CD4-positive, alpha-beta T cell treated with Interleukin-17A for 4 hours (primary cell): ENCODE measurements at regions not wholly inside any gene's neighbourhood (a gene's known extent, or its start where the extent isn't known, plus 50 kb on each side); places are given as distances from the start of the nearest gene placed in this dataset.

Source experiments
- DNase-seq: peaks from one replicate; pipeline ENCODE4 v3.0.0-alpha.2; 2020; ENCODE audit warnings: mixed read lengths

DNA sequence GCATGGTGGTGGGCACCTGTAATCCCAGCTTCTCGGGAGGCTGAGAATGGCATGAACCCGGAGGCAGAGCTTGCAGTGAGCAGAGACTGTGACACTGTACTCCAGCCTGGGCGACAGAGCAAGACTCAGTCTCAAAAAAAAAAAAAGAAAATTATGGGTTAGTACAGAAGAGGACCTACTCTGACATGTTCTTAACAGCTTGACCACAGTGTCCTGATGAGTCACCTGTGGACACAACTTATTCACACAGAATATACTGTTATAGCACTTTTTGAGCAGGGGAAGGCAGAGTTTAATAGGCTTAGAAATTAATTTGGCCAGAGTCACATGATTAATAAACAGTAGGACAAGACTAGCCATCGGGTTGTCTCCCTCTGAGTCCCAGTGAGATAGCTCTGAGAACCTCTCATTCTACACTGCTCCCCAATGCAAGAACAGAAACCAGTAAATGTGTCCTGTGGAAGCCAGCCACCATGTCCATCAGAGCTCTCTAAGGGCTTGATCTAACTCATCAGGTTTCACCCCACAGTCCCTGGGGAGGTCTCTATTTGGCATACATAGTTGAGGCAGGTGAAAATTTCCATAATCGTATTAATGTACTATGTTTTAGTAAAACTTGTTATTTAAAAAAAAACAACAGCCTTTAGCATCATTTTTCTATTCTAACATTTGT is 1077.9 kb upstream of the C9orf72 start:
- no peak for DNase-seq

DNA sequence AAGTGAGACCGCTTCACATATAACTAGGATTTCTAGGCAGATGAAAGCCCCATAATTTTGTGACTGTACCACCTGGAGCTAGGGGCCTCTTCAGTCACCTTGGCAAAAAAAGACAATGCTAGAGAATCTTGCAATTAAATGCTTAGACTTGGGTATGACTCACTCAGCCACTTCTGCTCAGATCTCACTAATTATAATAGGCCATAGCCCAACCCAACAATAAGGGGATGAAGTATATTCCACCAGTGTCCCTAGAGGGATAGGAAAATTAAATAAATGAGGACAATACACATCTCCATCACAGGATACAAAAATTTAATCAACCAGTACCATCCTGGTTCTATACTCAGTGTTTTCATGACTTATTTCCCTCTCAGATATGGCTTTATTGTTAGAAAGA is 1079.9 kb upstream of the C9orf72 start:
- no peak for DNase-seq

DNA sequence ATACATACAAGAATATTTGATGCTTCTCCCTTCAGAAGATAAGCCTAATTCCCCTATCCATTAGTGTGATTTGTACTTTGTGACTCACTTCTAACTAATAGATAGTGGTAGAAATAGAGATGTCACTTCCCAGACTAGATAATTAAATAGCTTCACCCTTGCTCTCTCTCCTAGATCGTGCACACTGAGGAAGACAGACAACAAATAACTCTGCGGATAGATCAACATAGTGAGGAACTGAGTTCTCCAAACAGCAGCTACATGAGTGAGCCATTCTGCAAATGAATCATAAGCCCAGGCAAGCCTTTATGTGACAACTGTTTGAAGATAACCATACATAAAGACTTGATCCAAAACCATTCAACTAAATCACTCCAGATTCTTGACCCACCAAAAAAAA is 1083.4 kb upstream of the C9orf72 start:
- DNase-seq, result no peak

DNA sequence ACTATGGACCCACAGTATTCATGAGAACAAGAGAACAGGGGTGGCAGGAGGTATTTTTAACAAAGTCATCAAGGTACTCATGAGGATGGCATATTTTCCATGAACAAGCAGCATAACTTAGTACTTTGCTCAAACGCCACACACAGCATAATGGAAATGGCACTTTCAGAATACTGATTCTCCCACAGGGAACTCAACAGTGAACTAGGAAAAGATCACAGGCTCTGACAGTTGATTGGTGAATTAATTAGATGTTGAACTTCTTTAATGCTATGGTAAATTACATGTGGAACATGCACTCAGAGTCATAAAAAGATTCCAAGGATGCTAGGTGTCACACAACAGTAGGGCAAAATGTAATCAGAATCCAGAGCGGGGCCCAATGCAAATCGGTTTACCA is 1088.6 kb upstream of the C9orf72 start:
- DNase-seq, result no peak

DNA sequence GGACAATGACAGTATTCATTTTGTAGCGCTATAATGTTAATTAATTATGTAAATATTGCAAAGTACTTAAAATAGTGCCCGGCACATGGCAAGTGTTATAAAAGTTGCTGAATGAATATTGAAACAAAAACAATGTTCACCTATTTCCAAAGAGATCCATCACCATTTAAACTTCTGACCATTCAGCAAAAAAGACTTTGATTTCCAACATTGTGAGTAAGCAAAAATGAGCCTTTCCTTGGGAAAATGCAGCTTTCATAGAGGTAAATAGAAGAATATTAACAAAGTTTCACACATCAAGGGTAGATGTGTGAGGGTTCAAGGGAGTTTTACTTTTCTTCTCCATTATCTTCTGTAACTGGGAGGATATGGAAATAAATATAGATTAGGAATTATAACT is 1089.4 kb upstream of the C9orf72 start:
- DNase-seq, result no peak

DNA sequence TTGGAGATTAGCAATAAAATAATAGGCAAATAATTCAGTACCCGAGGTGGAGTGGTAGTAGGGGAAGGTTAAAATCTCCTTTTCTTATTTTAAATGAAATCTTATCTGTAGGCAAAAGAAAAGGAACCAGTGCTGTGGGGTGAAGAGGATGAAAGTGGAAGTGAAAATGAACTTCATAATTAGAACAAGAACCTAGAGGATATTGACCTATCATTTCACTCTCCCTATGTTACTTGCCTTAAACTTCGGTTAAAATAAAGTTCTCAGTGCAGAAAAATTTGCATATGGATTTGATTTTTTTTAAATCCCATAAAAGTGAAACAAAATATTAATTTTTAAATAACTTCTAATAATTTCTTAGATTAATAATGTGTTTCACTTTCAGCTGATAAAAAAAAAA is 1094.9 kb upstream of the C9orf72 start:
- DNase-seq, result no peak

DNA sequence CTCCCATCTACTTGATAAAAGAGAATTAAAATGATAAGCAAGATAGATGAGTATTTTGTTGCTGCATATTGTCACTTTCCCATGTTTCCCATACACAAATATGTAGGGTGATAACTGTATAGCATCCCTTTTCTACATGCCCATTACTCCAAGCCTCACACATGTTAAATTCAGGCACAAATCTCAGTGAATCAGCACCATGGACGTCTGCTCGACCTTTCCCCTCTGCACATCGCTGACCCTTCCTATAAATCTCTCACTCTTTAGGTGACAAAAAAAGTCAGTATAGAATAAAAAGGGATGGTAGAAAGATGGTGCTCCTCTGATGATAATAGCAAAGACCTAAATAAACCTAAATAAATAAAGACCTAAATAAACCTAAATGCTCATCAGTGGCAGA is 1097.7 kb upstream of the C9orf72 start:
- DNase-seq, result no peak

DNA sequence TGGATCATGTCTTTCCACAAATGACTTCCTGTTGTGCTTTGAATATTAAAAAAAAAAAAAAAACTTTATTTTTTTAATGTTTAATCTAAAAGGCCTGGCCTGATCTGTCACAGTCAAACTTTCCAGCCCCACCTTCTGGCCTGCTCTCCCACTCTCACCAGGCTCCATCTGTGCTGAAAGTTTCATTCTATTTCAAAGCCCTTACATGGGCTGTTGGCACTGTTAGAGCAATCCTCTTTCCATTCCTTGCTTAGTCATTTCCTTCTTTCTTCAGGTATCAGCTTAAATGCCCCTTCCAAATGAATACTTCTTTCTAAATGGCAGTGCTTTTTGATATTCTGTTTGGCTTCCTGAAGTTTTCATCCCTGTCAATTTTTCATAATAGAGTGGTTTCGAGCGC is 1104.8 kb upstream of the C9orf72 start:
- DNase-seq, result no peak

DNA sequence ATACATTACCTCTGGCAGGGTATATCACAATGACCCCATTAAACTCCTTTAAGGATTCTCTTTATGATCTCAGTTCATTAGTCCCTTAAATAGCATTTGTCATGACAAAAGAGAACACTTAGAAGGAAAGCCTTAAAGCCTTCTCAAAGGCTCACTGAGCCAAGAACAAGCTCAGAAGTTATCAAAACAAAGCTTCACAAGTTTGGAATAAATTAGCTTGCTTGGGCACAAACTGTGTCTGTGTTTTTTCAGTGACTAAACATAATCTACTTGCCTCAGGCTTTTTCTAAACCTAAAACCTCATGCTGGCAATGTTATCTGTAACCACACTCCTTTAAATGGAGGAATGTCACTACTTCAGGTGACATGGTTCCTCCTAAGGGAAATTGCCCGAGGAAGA is 1114.9 kb upstream of the C9orf72 start:
- no peak for DNase-seq

DNA sequence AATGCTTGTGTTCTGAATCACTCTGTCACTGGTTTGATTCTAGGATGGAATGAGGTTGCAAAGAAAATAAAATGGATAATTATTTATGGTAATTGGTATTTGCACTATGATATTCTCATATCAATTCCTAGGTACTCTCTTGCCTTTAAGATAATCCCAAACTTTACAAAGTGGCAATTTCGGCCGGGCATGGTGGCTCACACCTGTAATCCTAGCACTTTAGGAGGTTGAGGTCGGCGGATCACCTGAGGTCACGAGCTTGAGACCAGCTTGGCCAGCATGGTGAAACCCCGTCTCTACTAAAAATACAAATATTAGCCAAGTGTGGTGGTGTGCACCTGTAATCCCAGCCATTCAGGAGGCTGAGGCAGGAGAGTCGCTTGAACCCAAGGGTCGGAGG is 1118.7 kb upstream of the C9orf72 start:
- DNase-seq, result no peak

DNA sequence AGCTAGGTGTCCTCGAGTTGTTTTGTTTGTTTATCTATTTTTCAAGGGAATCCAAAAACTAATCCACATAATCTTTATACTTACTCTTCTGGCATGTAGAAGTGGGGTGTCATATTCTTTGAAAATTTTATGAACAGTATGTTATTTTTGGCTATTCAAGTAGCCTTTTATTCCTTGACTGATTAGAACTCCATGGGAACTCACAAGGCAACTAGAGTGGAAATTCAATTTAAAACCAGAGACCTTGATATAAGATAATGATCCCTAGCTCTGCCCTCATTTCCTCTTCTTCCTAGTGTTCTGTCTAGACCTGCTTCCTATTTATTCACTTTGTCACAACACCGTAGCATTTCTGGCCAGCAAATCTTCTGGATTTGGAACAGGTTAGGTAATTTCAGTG is 1123.7 kb upstream of the C9orf72 start:
- no peak for DNase-seq

DNA sequence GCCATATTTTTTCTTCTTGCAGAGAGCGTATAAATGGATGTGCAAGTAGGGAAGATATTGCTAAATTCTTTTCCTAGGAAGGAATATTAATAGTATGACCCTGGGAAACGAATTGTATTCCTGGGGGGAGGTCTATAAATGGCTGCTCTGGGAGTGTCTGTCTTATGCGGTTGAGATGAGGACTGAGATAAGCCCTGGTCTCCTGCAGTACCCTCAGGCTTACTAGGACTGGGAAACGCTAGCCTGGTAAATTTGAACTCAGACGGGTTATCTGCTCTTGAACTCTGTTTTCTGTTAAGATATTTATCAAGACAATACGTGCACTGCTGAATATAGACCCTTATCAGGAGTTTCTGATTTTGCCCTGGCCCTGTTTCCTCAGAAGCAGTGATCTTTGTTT is 1126.4 kb upstream of the C9orf72 start:
- DNase-seq, result no peak

DNA sequence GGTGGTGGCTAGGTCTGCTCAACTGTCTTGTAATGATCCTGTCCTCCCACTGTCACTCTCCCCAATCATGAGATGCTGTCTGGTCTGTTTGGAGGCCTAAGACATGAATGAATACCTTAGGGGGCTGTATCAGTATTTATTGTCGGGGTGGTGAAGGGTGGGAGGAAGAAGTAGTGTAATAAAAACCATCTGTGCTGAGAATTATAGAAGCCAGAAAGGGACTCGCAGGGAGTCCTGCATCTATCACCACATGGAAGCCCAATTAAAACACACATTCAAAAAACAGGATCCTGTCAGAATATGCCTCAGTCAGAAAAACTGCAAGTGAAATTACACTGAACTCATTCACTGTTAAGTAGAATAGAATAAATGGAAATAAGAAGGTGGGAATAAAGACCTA is 1134.3 kb upstream of the C9orf72 start:
- DNase-seq, result no peak

DNA sequence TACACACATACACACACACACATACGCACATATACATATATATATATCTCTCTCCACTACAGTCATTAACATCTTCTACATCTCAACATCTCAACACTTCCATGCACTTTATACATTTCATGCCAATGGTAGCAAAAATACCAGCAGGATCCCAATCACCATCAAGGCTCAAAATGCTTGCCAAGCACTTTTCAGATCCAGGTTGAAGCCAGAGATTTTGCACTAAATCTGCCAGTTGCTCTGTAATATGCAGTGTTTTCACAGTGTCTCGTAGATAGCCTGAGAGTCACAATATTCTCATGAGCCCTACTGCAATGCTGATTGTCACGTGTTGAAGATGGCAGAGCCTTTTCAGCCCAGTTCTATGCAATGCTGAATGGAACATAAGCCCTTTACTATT is 1140.9 kb upstream of the C9orf72 start:
- no peak for DNase-seq

DNA sequence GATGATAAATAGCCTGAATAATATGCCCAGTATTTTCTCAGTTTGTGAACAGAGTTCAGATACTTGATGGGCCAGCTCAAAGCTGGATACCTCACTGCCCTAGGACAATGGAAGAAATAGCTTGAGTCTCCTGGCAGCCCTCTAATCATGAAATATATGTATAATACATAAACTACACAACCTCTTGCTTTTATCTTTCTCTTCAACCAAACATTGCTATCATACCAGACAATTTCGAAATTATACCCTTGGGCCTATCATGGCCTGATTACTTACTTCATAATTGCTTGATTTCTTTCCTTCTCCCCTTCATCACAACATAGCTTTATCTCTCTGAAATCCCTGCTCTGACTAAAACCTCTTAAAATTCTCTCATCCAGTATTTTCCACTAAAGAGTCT is 1144.9 kb upstream of the C9orf72 start:
- DNase-seq, result no peak

DNA sequence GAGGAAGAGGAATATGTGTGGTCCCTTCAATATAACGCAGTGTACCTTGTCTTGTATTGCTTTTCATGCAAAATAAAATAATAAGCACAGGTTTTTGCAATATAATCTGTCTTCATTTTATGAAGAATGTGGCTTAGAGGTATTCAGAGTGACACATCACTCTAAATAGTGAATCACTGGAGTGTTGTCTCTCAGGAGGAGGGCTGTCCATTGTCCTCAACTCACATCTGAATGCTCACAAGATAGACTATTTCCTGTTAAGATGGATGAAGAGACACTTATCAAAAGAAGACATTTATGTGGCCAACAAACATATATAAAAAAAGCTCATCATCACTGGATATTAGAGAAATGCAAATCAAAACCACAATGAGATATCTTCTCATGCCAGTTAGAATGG is 1147.5 kb upstream of the C9orf72 start:
- DNase-seq, result no peak

DNA sequence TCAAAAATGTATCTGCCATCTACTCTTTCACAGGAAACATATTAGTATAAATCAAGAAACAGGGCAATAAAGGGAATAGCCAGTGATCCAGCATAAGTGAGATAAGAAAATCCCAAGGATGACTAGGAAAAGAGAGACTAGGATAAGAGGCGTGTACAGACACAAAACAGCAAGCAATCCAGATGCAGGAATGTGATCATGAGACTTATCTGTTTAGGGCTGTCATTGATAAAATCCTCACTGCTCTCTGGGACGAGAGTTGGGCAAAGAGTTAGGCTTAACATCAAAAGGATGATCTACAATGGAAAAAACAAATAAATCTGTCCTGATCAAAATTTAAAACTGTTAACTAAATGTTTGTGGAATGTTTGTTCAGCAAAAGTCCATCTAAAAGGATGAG is 1156.8 kb upstream of the C9orf72 start:
- no peak for DNase-seq

DNA sequence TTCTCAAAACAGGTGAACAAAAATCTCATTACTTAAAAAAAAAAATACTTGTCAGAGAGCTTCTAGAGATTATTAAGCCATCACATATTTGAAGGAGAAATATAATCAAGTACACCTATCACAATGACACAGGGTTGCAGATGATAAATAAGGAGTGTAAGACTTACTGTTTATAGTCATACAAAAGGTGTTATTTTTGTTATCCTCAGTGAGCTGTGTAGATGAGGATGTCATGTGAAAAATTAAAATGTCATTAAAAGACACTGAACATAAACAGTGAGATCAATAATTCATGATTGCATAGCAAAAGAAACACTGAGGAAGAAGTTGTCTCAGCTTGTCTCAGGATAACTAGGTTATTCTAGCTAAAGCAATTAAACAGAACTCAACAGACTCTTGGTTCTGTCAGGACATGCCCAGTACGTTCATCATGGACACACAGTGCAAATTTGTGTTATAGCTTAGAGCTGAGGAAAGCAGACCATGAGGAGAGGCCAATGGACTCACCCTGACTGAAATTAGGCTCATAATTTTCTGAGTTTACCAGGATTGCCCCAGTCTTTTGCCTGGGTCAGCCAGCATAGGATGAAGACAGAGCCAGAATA is 1162.6 kb upstream of the C9orf72 start:
- no peak for DNase-seq

DNA sequence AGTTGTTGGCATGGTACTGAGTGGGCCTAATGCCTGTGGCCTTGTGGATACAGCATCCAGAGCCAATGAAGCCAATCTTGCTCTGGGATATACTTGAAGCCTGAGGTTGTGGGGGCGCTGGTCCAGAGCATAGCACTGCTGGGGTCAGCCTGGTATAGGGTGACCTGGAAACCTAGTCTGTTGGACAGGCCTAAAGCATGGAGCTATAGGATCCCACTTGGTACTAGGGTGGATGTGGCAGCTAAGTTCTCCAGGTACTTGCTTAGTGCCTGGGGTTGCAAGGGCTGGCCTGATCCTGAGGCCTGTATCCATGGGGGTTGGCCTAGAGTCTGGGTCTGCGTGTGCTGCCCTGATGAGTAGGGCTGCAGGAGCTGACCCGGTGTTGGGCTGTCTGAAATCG is 1168.2 kb upstream of the C9orf72 start:
- DNase-seq, result no peak

DNA sequence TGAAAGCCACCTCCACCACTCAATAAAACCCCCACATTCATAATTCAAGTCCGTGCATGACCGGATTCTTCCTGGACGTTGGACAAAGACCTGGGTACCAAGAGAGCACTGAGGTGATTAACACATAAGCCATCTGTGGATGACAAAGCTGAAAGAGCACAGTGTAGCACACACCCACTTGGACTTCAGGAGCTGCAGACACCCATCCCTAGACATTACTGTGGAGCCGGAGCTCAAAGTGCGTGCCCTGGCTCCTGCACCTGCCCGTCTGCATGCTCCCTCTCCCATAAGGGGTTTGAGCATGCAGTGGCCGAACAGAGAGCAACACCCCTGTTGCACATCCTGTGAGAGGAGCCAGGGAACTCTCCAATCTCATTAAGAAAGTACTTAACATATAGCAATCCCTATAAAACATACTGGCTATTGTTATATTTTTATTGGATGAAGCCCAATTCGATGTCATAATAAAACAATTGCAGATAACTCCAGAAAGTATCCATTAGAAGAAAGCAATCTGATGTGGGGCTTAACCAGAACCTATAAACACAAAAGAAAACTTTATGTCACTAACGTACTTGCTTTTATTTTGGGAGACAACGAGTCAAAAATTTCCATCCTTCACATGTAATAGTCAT is 1174.2 kb upstream of the C9orf72 start:
- no peak for DNase-seq

DNA sequence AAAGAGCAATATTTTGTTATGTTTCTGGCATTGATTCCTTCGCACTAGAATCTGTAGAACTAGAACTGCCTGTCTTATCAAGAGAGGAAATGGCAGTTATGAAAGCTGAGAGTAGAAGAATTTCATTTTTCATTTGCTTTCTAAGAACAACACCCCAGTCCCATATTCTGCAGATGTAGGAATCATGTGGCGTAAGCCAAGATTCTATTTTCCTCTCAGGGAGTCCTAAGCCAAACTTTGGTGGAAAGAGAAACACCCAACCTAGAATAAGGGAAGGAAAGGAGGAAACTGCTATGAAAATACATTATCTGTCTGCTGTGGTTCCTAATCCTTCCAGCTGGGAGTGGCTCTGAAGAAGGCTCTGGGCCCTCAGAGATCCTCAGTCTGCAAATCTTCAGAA is 1176.9 kb upstream of the C9orf72 start:
- DNase-seq, result no peak

DNA sequence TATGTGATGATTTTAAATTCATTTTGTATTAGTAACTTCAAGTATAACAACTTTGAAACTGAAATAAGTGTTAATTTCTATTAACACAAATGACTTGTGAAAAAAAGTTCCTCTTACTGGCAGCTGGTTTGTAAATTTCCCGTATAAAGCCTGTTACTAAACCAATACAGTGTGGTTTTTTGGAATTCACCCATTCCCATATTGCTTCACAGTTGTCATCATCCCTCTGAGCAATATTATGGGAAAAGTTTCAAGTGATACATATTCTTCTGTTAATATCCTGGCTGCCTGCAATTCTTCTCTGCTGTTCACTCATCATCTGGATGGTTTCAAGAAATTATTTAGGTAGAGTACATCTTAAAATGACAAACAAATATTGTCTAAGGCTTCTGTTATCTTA is 1185.1 kb upstream of the C9orf72 start:
- no peak for DNase-seq

DNA sequence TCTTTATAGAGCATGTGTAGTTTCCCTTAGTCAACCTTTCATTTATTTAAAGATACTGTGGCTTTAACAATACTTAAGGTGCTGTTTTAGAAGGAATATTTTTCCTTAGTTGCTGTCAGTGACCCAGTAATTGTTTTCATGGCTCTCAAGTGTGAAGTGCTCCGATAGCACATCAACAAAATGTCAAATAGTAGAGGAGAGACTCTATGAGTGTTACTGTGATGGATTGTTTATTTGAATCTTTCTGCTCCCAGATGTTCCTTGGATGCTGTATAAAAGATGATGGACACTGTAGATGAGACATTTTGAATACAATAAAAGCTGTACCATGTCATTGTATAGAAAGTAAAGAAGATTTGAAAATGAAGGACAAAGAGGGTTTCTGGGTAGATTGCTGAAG is 1185.7 kb upstream of the C9orf72 start:
- no peak for DNase-seq

DNA sequence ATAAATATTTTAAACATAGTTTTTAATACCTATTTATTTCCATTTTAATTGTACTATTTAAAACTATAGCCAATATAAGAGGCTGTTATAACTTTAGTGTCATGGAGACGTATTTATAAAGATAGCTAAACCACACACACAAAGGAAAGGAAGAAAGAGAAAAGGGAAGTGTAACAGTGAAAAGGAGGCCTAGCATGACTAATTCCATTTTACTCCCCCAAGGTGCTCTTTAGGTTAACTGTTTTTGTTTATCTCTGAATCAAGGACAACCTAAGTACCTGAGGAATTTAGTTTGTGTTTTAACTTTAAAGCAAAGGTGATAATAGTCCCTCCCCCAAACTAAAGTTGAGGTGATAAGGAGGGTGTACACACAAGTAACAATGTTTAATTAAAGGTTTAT is 1188.9 kb upstream of the C9orf72 start:
- DNase-seq, result no peak

DNA sequence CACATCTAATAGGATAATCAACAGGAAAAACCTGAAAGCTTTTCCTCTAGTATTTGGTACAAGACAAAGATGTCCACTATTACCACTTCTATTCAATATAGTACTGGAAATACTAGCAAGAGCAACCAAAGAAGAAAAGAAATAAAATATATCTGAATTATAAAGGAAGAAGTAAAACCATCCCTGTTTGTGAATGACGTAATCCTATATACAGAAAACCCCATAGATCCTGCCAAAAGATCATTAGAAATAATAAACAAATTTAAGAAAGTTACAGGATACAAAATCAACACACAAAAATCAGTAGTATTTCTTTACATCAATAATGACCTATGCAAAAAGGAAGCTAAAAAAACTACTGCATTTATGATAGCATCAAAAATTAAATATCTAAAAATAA is 1191.3 kb upstream of the C9orf72 start:
- DNase-seq, result no peak
